Lower leg skin (tissue), 3 donors: ENCODE measurements at regions not wholly inside any gene's neighbourhood (a gene's known extent, or its start where the extent isn't known, plus 50 kb on each side); places are given as distances from the start of the nearest gene placed in this dataset.

Experiments
- POLR2A ChIP-seq, 2 donors: fragments of 450-650 bp; IDR thresholded peaks; one replicate each; pipeline ENCODE4 v1.6.1; 2016 to 2017; ENCODE audit warnings: antibody characterized with exemption in 2 of 2, mild to moderate bottlenecking in 1 of 2, moderate library complexity in 1 of 2
- TF ChIP-seq, protein P1 (sequence below), 3 donors: fragments of 450-650 bp; IDR thresholded peaks; one replicate each; pipeline ENCODE4 v1.5.1; 2016; ENCODE audit warnings: antibody characterized with exemption in 3 of 3, mild to moderate bottlenecking in 3 of 3, moderate library complexity in 2 of 3

DNA sequence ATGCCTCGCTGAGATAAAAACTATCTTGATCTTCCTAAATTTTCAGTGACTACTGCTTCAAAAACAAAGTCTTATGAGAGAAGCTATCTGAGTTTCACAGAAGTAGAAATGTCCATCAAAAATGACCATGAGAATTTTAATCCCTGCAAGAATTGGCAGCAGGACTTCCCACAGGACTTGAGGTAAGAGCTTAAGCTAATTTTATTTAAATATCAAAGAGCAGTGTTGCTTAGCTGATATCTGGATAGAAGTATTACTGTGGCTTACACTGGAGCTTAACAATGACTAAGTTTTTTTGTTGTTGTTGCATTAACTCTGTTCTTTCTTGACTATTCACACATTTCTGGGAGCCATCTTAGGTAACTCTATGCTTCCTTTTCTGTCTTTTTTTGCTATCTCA lies 60.8 kb upstream of the EPHA3 start:
- TF ChIP-seq, protein P1, sequence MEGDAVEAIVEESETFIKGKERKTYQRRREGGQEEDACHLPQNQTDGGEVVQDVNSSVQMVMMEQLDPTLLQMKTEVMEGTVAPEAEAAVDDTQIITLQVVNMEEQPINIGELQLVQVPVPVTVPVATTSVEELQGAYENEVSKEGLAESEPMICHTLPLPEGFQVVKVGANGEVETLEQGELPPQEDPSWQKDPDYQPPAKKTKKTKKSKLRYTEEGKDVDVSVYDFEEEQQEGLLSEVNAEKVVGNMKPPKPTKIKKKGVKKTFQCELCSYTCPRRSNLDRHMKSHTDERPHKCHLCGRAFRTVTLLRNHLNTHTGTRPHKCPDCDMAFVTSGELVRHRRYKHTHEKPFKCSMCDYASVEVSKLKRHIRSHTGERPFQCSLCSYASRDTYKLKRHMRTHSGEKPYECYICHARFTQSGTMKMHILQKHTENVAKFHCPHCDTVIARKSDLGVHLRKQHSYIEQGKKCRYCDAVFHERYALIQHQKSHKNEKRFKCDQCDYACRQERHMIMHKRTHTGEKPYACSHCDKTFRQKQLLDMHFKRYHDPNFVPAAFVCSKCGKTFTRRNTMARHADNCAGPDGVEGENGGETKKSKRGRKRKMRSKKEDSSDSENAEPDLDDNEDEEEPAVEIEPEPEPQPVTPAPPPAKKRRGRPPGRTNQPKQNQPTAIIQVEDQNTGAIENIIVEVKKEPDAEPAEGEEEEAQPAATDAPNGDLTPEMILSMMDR (IDR thresholded peaks at IDR 0.05) = no peak
- no peak for TF ChIP-seq POLR2A (IDR thresholded peaks at IDR 0.05)
